Activated CD8-positive, alpha-beta memory T cell treated with anti-CD3 and anti-CD28 coated beads for 36 hours (primary cell): ENCODE measurements at regions not wholly inside any gene's neighbourhood (a gene's known extent, or its start where the extent isn't known, plus 50 kb on each side); places are given as distances from the start of the nearest gene placed in this dataset.

Experiments used
- CTCF ChIA-PET: fragments of 350-600 bp; sonication (Branson Sonifier 250); formaldehyde crosslinking; loops from one replicate; lab custom pipeline; 2021; ENCODE audit warnings: antibody characterized with exemption; lab: Charles Lee
- POLR2A ChIA-PET: fragments of 350-600 bp; sonication (Branson Sonifier 250); formaldehyde crosslinking; loops from one replicate; lab custom pipeline; 2021; ENCODE audit warnings: antibody characterized with exemption; lab: Charles Lee

- ChIA-PET POLR2A (no interaction called here), CTCF (no interaction called here)
Observed at GRCh38 chr20:16124911-16125776, 448.1 kb downstream of the KIF16B start.

GRCh38 chr20:16124491-16124890, 448.8 kb downstream of the KIF16B start:
- POLR2A ChIA-PET: no interaction called here

DNA sequence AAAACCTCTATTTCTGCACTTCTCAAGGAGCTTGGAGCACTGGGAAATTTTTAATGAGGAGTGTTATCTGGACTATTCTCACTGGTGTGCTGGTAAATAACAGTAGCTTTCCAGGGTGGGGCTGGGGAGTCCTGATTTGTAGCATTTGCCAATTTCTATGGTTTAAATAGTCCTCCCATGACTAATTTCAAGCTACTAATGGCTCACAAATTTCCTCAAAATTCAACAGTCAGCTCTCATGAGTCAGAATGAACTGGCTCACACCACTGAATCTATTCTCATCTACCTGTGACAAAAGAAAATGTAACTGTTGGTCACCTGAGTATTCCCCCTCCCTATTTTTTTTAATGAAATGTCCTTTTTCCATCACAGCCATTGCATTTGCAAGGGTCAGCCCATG, 449.6 kb downstream of the KIF16B start:
- POLR2A ChIA-PET: no interaction called here
- CTCF ChIA-PET: no interaction called here

More at GRCh38 chr20:16124491-16124890, 448.8 kb downstream of the KIF16B start:
- CTCF ChIA-PET: no interaction called here

DNA sequence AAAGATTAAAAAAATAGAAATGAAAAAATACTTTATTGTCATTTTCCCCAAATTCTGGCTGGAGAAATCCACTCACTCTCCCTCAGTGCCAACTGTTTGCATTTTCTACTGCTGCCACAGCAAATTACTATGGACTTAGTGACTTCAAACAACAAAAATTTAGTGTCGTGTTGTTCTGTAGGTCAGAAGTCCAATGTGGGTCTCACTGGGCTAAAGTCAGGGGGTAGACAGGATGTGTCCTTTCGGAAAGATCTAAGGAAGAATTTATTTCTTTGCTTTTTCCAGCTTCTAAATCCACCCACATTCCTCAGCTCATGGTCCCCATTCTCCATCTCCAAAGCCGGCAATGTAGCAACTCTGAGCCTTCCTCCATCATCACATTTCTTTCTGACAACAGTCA, 453.3 kb downstream of the KIF16B start:
- ChIA-PET CTCF (no interaction called here), POLR2A (no interaction called here)

GRCh38 chr20:16115911-16116552, 457.2 kb downstream of the KIF16B start:
- CTCF ChIA-PET: no interaction called here

DNA sequence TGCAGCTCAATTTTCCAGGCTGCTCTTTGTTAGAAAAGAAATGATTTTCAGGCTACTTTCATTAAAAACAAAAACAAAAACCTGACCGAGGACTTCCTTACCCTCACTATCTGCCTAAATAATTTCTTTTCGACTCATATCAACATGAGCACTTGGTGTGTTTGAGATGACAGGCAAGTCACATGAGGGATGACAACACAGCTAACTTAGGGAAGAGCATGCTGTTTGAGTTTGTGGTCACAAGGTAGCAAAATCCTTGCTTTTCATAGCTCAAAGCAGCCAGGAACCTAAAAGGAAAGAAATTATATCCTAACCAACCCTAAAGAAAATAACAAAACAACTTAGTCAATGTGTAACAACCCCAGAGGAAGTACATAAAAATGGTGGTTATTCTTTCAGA, 459.5 kb downstream of the KIF16B start:
- ChIA-PET POLR2A (no interaction called here), CTCF (interaction anchor here (0.6 kb wide), 1 partner anchor 431 kb away, joined by 4 read pairs; no protein-coding TSS in a partner anchor)

More at GRCh38 chr20:16115911-16116552, 457.2 kb downstream of the KIF16B start:
- POLR2A ChIA-PET: no interaction called here

DNA sequence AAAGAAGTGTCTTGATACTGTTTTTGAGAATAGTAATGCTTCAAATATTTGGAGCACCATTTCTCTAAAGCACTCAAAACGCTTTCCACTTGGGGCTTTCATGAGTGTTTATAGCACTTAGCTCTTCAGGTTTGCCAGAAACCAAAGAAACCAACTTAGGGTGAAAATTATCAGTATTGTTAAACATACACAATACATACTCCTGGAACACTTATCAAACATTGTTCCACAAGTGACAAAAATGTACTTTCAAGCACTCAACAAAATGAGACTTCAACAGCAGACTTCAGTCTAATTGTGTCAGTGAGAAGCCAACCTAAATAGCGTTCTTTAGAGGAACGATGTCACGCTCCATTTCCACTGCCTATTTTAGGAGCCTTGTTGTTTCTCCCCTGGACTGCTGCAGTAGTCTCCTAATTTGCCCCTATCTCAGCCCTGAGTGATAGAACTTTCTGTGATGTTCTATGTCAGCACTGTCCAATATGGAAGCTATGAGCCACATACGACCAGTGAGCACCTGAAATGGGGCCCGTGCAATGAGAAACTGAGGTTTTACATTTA, 461.3 kb downstream of the KIF16B start:
- CTCF ChIA-PET: no interaction called here
- POLR2A ChIA-PET: no interaction called here

- ChIA-PET POLR2A (no interaction called here), CTCF (no interaction called here)
Observed at GRCh38 chr20:16111172-16111832, 461.9 kb downstream of the KIF16B start.

DNA sequence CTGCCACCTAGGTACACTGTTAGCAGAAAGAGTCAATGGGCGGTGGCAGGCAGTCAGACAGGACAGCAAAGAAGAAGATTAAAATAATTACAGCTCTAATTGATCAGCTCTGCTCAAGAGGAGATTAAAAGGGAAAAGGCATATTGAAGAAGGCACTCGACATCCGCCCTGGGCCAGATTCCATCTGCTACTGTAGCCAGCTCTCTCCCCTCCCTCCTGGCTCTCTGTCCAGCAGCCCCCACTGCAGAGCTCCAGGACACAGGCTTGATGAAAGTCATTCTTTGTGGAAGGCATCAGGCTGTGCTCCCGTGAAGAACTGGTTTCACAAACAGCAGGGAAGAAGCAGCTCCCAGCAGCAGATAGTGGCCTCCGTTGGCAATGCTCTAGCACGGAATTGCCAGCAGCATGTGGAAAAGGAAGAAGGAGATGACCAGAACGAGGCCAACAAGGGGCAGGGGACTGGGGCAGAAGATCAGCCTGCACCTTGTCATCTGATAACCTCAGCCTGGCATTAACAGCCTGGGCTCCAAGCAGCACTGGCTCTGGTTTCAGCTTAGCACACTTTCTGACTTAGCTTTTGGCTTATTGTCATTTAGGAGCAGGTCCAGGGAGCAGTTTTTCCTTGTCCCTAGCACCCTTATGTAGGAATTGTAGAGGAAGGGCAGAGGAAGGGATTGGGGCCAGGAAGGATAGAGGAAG, 465.9 kb downstream of the KIF16B start:
- CTCF ChIA-PET: no interaction called here
- POLR2A ChIA-PET: no interaction called here

- ChIA-PET CTCF (no interaction called here), POLR2A (no interaction called here)
Observed at GRCh38 chr20:16106191-16106849, 466.9 kb downstream of the KIF16B start.

GRCh38 chr20:16104783-16105182, 468.5 kb downstream of the KIF16B start:
- POLR2A ChIA-PET: no interaction called here
- CTCF ChIA-PET: no interaction called here
